ENCODE measurements at regions not wholly inside any gene's neighbourhood (a gene's known extent, or its start where the extent isn't known, plus 50 kb on each side); places are given as distances from the start of the nearest gene placed in this dataset.

DNA sequence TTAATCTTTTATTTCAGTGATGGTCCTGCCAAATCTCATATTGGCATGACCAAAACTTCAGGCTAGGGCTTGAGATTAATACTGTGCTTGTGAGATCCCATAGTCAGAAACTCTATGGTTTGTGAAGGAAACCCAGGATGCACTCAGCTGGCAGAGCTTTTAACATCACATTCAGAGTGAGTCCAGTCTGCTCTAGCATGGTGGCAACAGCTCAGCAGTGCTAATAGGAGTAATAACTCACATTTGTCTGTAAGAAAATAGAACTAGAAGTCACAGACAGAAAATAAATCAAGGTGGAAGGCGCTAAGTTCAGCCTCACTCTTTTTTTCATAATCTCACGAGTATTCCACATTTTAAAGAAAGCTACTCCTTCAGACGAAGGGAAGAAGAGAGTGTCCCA is 549.3 kb upstream of the TENM4 start:
- Histone ChIP-seq H3K9me3 (no peaks in the 10 kb centered on the region), H3K4me1 (no peaks in the 10 kb centered on the region), H3K36me3 (no peaks in the 10 kb centered on the region), H3K27me3 (no peaks in the 10 kb centered on the region), H3K4me3 (no peak overlapping the region), H3K27ac (no peak overlapping the region)
- 79% methylated on average over 3 of the region's 3 CpGs for WGBS, 2 donors
- TF ChIP-seq, protein P1, sequence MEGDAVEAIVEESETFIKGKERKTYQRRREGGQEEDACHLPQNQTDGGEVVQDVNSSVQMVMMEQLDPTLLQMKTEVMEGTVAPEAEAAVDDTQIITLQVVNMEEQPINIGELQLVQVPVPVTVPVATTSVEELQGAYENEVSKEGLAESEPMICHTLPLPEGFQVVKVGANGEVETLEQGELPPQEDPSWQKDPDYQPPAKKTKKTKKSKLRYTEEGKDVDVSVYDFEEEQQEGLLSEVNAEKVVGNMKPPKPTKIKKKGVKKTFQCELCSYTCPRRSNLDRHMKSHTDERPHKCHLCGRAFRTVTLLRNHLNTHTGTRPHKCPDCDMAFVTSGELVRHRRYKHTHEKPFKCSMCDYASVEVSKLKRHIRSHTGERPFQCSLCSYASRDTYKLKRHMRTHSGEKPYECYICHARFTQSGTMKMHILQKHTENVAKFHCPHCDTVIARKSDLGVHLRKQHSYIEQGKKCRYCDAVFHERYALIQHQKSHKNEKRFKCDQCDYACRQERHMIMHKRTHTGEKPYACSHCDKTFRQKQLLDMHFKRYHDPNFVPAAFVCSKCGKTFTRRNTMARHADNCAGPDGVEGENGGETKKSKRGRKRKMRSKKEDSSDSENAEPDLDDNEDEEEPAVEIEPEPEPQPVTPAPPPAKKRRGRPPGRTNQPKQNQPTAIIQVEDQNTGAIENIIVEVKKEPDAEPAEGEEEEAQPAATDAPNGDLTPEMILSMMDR (IDR thresholded peaks at IDR 0.05), result no peak
- TF ChIP-seq POLR2A (IDR thresholded peaks at IDR 0.05), result no peak
- intact Hi-C loops (cut with DNase I), result no loop called here
- no peak for DNase-seq

DNA sequence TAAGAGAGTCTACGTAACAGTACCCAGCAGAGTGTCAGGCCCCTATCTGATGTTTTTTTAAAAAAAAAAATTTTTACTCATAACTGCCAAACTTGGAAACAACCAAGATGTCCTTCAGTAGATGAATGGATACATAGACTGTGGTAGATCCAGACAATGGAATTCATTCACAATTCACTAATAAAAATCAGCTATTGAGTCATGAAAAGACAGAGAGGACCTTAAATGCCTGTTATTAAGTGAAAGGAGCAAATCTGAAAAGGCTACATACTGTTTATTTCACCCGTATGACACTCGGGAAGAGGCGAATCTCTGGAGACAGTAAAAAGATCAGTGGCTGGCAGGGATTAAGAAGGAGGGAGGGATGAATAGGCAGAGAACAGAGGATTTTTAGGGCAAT is 541.4 kb upstream of the TENM4 start:
- Histone ChIP-seq H3K27me3 (no peaks in the 10 kb centered on the region), H3K4me3 (no peak overlapping the region), H3K27ac (no peak overlapping the region), H3K36me3 (no peaks in the 10 kb centered on the region), H3K9me3 (no peaks in the 10 kb centered on the region), H3K4me1 (no peaks in the 10 kb centered on the region)
- intact Hi-C loops (cut with DNase I), result no loop called here
- no peak for DNase-seq
- WGBS, 2 donors, result 86 to 88% methylated on average over 4 of the region's 4 CpGs
- TF ChIP-seq, protein P1 (IDR thresholded peaks at IDR 0.05), result no peak
- no peak for TF ChIP-seq POLR2A (IDR thresholded peaks at IDR 0.05)

DNA sequence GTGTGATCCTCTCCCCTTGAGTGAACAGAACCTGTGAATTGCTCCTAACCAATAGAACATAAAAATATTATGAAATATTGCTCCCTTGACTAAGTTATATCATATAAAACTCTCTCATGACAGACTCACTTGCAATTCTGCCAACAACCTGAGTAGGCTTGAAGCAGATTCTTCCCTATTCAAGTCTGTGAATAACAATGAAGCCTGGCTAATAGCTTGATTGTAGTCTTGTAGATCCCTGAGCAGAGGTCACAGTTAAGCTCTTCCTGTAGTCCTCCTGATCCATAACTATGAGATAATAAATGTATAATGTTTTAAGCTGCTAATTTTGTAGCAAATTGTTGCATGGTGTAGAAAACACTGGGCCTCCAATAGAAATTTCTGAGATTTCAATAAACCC is 540.1 kb upstream of the TENM4 start:
- TF ChIP-seq, protein P1 (IDR thresholded peaks at IDR 0.05), result no peak
- no peak for TF ChIP-seq POLR2A (IDR thresholded peaks at IDR 0.05)
- intact Hi-C loops (cut with DNase I), result no loop called here

DNA sequence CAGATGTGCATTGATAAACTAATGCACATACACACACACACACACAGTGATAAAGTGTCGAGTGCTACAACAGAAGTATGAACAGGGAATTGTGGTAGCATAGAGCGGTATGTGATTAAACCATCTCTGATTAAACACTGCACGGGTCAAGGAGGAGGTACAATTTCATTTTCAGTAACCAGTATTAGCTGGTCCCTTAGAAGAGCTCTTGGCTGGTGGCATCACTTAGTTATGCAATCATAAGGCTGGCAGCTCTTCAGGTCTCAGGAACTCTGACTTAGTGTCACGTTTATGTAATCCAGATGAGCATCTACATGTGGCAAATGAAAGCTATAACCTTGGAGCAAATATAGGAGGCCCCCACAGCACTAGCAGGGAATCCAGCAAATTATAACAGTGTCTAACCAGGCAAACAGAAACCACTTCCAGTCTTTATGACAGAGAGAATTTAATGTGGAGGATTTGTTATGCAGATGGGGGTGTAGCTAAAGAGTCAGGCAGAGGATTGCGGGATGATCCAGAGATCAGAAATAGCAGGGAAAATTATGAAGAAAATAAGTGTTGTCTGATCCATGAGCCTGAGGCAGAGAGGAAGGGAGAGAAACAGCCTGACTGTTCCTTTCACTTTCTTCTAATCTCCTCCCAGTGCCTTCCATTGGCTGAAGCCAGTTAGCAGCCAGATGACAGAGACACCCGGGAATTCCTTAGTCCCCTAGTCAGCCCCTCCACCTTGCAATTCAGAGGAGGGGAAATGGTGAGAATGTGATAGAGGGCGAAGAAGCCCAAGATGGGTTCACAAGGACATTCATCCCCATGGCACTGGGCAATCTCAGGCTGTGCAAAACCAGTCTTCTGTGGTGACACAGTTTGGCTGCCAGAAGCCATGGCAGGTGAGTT is 533.1 kb upstream of the TENM4 start:
- Histone ChIP-seq H3K27me3 (no peaks in the 10 kb centered on the region), H3K4me3 (peak overlapping the region in 1 of 4 donors; percentile 1), H3K4me1 (peaks cover 0 to 12% (median 0%) of the 10 kb centered on the region in 3 donors), H3K36me3 (no peaks in the 10 kb centered on the region), H3K9me3 (no peaks in the 10 kb centered on the region), H3K27ac (peak overlapping the region in 2 of 4 donors; percentile 9 to 44)
- no peak for DNase-seq
- no peak for TF ChIP-seq POLR2A (IDR thresholded peaks at IDR 0.05)
- TF ChIP-seq, protein P1 (IDR thresholded peaks at IDR 0.05), result no peak
- intact Hi-C loops (cut with DNase I), result no loop called here
- WGBS, 2 donors, result 32 to 39% methylated on average over 6 to 7 of the region's 7 CpGs

More for the DNA sequence above, 540.1 kb upstream of the TENM4 start:
- Histone ChIP-seq H3K27me3 (no peaks in the 10 kb centered on the region), H3K9me3 (no peaks in the 10 kb centered on the region), H3K27ac (no peak overlapping the region), H3K4me3 (no peak overlapping the region), H3K36me3 (no peaks in the 10 kb centered on the region), H3K4me1 (no peaks in the 10 kb centered on the region)
- no peak for DNase-seq

DNA sequence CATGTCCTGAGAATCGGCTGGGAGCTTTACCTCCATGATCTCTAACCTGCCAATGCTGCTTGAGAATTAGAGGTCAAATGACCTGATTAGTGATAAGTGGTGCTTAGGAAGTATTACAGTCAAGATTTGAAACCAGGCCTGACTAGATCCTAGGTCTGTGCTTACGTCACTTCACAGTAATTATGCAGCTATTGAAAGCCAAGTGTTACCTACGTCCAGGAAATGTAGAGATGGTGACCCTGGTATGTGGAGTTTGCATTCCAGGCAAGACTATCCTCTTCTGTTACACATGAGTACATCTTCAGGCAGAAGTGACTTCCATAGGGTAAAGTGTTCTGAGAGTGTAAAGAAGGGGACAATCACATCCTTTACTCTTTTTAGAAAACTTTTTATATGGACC is 530.4 kb upstream of the TENM4 start:
- peaks cover 0 to 12% (median 0%) of the 10 kb centered on the region in 3 donors for H3K4me1 ChIP-seq
- H3K27me3 ChIP-seq, result no peaks in the 10 kb centered on the region
- 55 to 63% methylated on average over 3 of the region's 3 CpGs for WGBS, 2 donors
- no peak overlapping the region for H3K27ac ChIP-seq
- no peak for DNase-seq
- no peak overlapping the region for H3K4me3 ChIP-seq
- TF ChIP-seq POLR2A (IDR thresholded peaks at IDR 0.05), result no peak
- TF ChIP-seq, protein P1 (IDR thresholded peaks at IDR 0.05), result no peak
- H3K36me3 ChIP-seq, result no peaks in the 10 kb centered on the region
- intact Hi-C loops (cut with DNase I), result no loop called here
- H3K9me3 ChIP-seq, result no peaks in the 10 kb centered on the region
